Left colon (tissue), 2 donors: ENCODE measurements at regions not wholly inside any gene's neighbourhood (a gene's known extent, or its start where the extent isn't known, plus 50 kb on each side); places are given as distances from the start of the nearest gene placed in this dataset.

ENCODE experiments used
- ATAC-seq: fragments of 200-7000 bp; cut with Tn5 transposase; one replicate; pipeline ENCODE4 v1.9.1; 2020; ENCODE audit warnings: mild to moderate bottlenecking, moderate library complexity
- DNase-seq, 2 donors: peaks; one replicate each; pipeline ENCODE4 v3.0.0-alpha.2; 2020
- intact Hi-C, 2 donors: fragments of 100-400 bp; cut with DNase I in 1 of 2; cut with micrococcal nuclease in 1 of 2; formaldehyde crosslinking; loops; one replicate each; pipeline versions ENCODE4 v1.11.2 to v1.14.0; 2022; cut with DNase I, micrococcal nuclease
- donor health status: DM: no; HTN: no; CAD: no.
- donor health status: DM: yes; HTN: yes; CAD: no.

DNA sequence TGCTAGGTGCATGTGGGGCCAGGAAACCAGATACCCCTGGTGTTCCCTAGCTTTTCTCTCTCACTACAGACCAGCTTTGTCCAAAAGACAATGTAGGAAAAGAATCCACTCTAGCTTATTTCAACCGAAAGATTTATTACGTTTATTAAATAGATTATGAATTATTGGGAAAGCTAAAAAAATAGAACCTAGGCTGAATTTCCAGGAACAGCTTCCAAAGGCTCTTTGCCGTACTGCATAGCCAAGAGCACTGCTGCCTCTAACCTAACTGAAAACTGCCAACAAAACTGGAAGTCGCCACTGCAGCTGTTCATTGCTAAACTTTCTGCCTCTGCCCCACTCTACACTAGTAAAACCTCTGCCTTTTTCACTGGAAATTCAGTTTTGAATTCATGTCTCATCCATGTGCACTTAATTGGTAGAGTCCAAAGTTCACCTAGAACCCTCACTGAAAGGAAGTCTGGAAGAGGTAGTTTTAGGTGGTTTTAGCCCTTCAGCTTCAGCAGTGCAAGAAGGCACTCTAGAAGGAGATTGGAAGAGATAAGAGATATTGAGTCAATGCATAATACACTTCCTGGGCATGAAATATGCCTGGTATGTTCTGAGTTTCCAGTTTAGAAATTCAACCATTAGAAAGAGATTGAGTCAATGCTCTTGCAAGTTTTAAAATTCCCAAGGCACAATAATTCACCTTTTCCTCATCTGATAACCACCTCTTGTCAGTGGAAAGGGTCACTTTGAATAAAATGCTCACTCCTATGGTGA lies 927.9 kb downstream of the MAT2B start:
- intact Hi-C loops = no loop called here
- DNase-seq = no peak
- ATAC-seq = no peak

DNA sequence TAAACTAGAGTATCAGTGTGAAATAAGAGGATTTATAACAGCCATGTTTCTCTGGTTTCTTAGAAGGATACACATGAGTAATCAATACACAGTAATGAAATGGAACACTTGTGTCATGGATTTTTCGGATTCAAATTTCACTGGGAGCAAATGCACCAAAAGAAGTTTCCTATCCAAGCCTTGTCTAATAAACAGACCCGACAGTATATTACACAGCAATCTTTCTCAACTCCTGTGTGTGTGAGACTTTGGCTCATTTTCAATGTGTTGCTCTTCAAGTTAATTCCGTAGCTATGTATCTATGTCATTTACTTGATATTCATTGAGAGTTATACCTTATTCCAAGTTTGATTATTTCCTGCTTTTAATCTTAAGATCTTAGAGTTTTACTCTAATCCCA lies 930.2 kb downstream of the MAT2B start:
- no peak for DNase-seq
- ATAC-seq = no peak
- intact Hi-C loops = no loop called here

DNA sequence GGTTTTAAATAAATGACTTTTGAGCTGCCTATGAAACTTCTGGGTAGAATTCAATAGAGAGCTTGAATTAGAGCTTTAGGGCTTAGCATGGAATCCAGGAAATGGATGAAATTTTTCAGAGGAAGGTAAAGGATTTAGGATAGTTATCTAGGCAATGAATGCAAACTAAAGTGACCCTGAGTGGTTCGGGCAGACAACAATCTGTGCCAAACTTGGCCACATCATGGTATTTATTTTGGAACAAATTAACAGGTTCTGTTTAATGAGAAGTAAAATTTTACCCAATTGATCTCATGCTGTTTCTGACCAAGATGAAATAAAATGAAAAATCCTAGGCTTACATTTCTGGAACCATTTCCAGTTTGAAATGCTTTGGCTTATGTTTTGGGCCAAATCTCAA lies 934.4 kb downstream of the MAT2B start:
- DNase-seq (no peak), ATAC-seq (no peak)
- intact Hi-C loops = no loop called here

DNA sequence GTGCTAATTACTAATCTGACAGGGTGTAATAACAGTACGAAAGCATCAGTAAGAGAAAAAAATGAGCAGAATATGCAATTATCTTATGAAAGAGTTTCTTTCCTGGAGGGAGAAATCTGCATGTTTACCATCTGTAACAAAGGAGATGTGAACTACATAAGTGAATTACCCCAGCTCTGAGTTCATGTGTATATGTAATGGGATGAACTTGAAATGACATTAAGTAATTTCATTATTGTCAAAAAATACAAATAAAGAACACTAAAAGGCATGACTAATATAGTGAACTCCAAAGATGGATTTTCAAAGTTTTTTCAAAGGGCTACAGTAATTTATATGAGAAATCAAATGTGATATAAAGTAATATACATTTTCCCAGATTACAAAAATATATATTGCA lies 944.0 kb downstream of the MAT2B start:
- no peak for DNase-seq
- no peak for ATAC-seq
- intact Hi-C loops = no loop called here

DNA sequence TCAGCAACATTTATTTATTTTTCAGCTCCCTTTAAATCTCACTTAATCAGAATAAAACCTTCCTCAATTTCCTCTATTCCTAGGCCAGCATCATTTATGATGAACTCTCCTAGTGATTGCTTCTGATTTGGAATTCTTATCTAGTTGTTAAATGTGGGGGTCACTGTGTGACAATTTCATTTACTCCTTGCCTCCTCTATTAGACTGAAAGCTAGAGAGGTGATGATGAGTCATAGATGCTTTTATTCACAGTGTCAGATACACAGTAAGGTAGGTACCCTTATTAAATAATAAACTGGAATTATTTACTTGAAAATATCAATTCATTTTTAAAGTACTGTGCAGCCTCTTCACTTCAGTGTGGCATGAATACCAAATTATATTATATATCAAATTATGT lies 960.6 kb downstream of the MAT2B start:
- intact Hi-C loops = no loop called here
- ATAC-seq (no peak), DNase-seq (no peak)

DNA sequence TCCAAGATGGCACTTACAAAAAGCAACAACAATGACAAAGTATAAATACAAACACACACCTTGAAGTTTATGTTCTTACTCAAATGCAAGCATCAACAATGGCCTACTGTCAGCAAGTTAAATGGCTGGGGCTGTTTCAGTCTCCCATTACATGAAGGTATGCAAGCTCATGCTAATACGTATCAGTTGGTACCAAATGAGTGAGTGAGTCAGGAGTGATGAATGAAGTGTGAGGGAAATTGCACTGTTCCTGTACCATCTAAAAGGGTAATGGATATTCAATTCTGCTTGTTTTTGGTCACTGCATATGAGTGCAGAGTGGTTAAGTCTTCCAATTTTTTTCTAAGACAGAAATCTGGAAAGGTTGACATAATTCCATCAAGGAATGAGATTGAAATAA lies 964.9 kb downstream of the MAT2B start:
- intact Hi-C loops = no loop called here
- no peak for ATAC-seq

DNA sequence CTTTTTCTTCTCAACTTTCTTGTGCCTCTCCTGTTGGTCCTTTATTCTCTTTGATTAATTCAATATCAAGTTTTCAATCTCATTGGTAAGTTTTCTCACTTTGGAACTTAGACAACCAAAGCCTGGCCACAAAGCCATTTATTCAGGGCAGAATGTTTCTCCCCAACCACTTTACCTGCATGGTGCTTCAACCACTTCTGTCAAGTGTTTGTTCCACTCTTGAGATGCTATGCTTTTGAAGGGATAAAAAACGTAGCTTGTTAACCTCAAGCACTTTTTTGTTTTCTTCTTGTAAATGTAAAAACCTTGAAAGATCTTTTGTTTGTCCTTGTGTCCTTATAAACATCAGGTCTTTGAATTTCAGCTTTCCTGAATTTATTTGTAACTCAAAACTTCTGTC lies 966.7 kb downstream of the MAT2B start:
- intact Hi-C loops = no loop called here
- no peak for DNase-seq
- no peak for ATAC-seq

More for the DNA sequence above, 964.9 kb downstream of the MAT2B start:
- DNase-seq = no peak

DNA sequence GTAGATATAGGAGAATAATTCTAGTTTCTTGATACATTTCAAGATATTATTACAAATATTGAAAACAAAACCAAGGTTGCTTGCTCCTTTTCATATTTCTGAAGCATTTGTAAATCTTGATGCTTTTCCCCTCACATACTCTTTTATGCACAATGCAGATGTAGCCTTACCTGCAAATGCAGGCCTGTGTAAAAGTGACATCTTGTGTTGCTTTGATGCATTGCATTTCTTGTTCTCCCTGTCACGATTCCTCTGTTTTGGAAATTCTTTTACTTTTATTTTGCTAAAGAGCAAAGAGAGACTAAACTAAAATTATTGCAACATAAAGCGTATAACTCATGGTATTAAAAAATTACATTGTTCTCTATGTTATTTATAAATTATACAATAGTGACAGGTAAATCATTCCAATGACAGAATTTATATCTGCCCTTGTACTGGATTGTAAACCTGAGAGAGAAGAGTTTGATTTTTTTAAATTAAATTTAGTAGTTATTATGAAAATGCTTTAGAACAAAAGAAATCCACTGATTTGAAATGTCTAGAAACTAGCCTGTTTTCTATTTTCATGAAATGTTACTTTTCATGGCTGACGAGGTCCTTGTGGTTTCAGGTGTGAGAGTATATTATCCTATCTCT lies 970.0 kb downstream of the MAT2B start:
- intact Hi-C loops = no loop called here
- DNase-seq (no peak), ATAC-seq (no peak)

DNA sequence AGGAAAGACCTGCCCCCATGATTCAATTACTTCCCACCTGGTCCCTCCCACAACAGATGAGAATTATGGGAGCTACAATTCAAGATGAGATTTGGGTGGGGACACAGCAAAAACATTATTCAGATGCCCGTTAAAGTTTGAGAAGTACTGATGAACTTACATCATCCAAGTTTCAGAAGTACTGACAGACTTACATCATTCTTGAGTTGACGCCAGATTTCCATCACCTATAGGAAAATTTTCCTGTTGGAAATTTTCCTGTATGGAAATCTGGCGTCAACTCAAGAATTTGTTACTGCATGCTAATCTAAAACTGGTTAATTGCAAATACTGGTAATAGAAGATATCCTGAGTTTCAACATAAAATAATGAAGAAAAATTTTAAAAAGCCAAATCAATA lies 975.9 kb downstream of the MAT2B start:
- DNase-seq (no peak), ATAC-seq (no peak)
- intact Hi-C loops = no loop called here

DNA sequence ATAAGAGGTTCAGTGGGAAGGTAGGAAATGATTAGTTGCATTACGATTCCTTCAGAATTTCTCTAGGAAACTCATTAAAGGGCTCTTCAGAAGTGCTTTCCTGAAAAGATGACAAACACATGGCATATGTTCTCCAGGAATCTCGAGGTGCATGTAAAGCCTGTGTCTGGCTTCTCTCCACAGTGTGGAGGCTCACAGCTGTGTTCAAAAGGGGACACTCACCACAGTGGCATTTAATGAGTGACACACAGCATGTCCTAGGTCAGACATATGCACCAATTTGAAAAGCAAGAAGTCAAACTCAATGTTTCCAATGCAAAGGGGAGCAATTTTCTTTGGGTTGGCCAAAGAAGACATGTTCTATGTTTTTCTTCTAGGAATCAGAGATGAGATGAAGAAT lies 976.9 kb downstream of the MAT2B start:
- intact Hi-C loops = no loop called here
- ATAC-seq (no peak), DNase-seq (no peak)

DNA sequence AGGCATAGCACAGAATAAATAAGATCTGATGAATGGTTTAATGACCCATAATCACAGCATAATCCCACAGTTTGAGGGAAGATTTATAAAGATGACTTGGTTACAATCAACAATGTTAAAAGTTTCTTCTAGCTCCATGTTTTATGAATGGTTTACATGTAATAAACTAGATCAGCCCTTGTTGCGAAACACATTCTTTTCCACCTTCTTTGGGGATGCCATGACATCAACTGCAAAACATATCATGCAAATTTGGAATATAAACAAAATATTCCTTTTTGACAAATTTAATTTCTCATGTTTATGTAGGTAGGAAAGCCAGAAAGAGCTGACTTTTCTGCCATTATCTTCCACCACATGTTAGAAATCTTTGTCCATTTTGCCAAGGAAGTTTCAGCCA lies 979.5 kb downstream of the MAT2B start:
- no peak for ATAC-seq
- DNase-seq = no peak
- intact Hi-C loops = no loop called here

DNA sequence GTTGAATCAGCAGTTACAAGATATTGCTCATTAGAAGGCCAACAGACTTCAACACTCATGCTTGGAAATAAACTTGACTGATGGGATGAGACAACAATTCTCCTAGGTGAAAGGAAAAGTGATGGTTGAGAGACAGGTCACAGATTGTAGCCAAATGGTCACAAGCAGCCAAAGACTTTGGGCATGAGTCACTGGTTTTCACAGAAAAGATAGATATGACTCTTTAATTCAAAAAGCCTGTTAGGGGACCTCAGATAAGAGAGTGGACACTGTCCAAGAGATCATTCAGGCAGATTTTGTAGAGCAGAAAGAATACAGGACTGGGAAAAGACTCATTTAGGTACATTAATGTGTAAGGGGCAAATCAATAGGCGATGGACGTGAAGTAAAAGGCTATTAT lies 982.5 kb downstream of the MAT2B start:
- DNase-seq = no peak
- ATAC-seq = no peak

DNA sequence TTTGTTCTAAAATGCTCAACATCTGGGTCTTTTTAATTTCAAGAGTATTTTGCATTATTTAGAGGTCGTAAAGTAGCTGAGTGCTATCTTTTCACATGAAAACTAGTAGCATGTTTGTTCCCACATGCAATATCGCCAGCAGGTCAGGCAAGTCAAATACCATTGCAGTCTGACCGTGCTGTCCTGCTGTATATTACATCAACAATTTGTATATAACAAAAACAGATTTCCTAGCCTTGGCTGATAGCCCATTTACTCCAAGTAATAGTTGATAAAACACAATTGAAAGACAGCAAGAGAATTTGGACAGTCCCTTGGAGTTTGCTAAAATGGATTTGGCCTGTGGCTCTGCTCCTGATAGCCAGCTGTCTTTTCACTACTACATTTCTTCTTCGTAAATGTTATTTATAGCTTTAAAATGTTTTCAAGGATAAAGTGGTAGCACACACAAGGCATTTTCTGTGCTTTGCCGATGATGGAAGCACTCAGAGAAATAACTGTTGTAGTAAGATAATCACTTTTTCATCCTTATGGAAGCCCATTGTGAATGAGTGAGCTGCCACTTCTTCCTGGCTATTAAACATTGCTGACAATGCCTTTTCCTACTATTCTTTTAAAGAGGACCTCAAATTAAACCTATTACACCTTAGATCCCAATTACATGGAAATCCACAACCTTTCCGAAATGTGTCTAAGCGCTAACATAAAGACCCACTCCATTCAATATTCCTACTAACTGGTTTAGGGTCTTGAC lies 992.1 kb downstream of the MAT2B start:
- ATAC-seq (no peak), DNase-seq (no peak)
- intact Hi-C loops = no loop called here

More for the DNA sequence above, 982.5 kb downstream of the MAT2B start:
- intact Hi-C loops = no loop called here

DNA sequence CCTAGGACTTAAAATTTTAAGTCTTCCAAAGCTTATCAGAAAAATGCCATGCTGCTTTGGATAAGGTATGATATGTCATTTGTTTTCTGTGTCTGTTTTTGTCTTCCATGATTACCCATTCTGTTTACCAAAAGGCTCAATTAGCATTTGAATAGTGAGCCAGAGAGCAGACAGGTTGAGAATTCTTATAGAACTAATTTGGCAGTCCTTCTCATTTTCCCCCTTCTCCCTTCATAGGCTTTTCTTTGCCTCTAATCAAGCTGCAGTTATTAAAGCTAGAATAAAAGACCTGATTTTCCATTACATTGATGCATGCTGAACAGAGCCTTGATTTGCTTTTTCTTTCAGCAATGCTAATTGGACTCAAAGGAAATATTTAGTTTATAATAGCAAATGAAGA lies 993.0 kb downstream of the MAT2B start:
- intact Hi-C loops = no loop called here

DNA sequence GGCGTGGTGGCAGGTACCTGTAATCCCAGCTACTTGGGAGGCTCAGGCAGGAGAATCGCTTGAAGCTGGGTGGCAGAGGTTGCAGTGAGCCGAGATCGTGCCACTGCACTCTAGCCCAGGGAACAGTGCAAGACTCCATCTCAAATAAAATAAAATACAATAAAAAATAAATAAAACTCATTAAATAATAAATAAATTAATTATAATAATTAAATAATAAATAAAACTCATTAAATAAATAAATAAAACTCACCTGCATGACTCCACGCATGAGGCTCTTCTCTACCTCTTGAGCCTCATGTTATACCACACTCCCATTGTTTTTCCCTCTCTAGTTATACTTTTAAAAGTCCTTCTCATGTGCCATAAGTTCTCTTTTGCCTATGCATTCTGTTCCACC lies 995.4 kb downstream of the MAT2B start:
- ATAC-seq (no peak), DNase-seq (no peak)
- intact Hi-C loops = loop anchor here (5.0 to 10.0 kb wide), 4 partner anchors 486 to 936 kb away; no protein-coding TSS in a partner anchor

More for the DNA sequence above, 993.0 kb downstream of the MAT2B start:
- no peak for ATAC-seq
- DNase-seq = no peak

DNA sequence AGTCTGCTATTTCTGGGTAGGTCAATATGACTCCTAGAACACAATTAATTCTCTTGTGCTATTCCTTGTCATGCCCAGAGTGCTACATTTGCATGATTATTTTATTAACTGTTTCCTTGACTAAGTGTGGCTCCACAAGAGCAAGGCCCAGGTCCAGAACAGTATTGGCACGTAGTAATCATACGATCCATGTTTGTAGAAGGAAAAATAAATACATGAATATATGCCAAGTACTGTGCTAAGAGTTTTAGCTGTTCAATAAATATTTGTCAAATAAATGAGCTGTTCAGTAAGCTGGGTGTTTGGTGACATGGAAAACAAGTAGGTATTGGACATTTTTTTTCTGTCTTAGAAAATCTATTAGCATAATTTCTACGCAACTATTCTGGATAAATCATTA lies 995.9 kb downstream of the MAT2B start:
- intact Hi-C loops = loop anchor here (5.0 to 10.0 kb wide), 4 partner anchors 487 to 937 kb away; no protein-coding TSS in a partner anchor
- no peak for ATAC-seq
- DNase-seq = no peak

DNA sequence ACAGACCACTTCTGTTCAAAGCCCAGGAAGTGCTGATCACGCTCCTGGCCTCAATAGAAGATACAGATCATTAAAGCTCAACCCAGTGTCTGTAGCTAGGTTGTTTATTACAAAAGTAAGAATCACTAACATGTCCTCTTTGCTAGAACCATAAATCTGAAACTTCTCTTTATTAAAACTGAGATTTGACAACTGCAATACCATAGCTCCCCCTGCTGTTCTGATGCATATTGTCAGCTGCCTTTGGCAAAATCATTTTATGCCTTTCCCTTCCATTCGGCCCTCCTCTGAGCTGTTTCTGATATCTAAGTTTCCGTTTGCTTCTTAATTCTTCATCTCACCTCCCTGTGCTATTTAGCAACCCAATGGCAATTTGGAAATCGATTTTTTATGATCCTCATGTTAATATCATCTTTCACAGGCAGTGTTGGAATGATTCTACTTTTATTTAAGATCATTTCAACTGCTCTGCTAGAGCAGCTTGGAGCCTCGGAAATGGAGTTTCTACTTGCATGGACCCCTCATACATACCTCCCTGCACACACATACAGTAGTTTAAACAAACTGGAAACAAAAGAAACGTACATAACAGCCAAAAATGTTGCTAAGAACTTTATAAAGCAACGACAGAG lies 998.8 kb downstream of the MAT2B start:
- peak; percentile 34 for ATAC-seq
- DNase-seq = peak in 1 of 2 donors; percentile 27
- intact Hi-C loops = loop anchor here (5.0 to 10.0 kb wide), 4 partner anchors 489 to 939 kb away; no protein-coding TSS in a partner anchor

DNA sequence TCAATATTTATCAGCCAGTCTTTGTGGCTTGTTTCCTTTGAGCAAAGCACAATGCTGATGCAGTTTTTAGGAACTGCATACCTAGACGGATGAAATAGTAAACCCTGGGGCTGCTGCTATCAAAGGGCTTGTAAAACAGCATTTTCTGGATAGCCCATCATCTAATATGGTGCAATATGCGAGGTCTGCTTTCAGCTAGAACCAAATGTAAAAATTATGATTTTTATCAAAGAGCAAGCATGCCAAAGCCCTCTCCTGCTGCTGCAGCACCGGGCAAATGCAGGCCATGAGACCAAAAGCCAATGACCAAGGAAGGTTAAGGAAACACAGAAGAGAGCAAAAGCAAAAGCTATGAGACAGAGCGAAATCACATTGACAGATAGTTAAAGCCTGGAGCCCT lies 1000.4 kb downstream of the MAT2B start:
- intact Hi-C loops = loop anchor here (10.0 kb wide), 3 partner anchors 491 to 941 kb away; no protein-coding TSS in a partner anchor
- ATAC-seq (no peak), DNase-seq (no peak)

DNA sequence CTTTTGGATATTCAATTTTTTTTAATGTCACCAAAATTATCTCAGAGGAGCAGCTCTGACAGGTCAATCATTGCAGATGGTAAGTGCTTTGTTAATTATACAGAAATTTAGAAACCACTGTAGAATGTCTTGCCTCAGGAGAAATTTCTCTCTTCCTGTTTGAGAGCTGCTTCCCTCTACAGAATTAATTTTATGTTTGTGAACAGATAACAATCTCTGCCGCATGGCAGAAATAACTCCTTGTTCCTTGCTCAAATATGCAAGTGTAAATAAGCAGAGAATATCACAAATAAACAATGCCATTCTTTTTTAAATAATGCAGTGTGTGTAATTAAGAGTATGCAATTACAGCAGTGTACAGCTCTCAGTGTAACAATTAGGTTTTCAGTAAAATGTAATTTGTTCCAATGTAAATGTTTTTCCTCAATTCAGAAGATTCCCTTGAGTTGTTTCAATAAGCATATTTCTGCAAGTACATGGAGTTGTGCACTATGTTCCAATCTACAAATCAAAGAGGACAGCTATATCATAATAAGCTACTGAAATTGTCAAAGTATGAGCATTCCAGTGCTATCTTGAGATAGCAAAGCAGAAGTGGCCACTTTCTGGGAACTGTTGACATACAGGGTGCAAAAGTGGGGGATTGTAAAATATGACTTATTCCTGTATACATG lies 1012.8 kb downstream of the MAT2B start:
- no peak for ATAC-seq
- intact Hi-C loops = no loop called here
- no peak for DNase-seq
